ENCODE measurements at regions not wholly inside any gene's neighbourhood (a gene's known extent, or its start where the extent isn't known, plus 50 kb on each side); places are given as distances from the start of the nearest gene placed in this dataset.

- peaks cover 5% of the 10 kb centered on the region for H3K9me3 Mint-ChIP-seq
- TF ChIP-seq CTCF (IDR thresholded peaks at IDR 0.05) = no peak
Observed at GRCh38 chr11:81373986-81374385, 1359.7 kb downstream of the FAM181B start.

GRCh38 chr11:81368192-81368591, 1365.5 kb downstream of the FAM181B start:
- POLR2A ChIA-PET = no interaction called here
- no peak for TF ChIP-seq CTCF (IDR thresholded peaks at IDR 0.05)
- no peak for ATAC-seq (ENCODE audit: poor library complexity)

More at GRCh38 chr11:81373986-81374385, 1359.7 kb downstream of the FAM181B start:
- Histone ChIP-seq H3K27ac (ENCODE audit: low read depth in 1 of 2, low read length in 2 of 2) (no peak overlapping the region), H3K27me3 (ENCODE audit: control insufficient read depth in 1 of 2, insufficient read depth in 2 of 2, low read length in 2 of 2) (no peaks in the 10 kb centered on the region), H3K36me3 (ENCODE audit: insufficient read depth, low read length) (no peaks in the 10 kb centered on the region), H3K9me3 (ENCODE audit: control insufficient read depth in 1 of 2, insufficient read depth in 1 of 2, low read length in 2 of 2) (peaks cover 0 to 5% of the 10 kb centered on the region in 2 experiments), H3K4me3 (ENCODE audit: low read length) (no peak overlapping the region), H3K4me1 (ENCODE audit: insufficient read depth, low read length) (no peaks in the 10 kb centered on the region)
- no peaks in the 10 kb centered on the region for H3K4me1 Mint-ChIP-seq (ENCODE audit: low read depth)
- DNase-seq = no peak
- H3K4me3 Mint-ChIP-seq = no peak overlapping the region
- intact Hi-C loops (cut with DNase I, micrococcal nuclease) = no loop called here
- no peaks in the 10 kb centered on the region for H3K27me3 Mint-ChIP-seq
- CTCF ChIA-PET = no interaction called here
- POLR2A ChIA-PET = no interaction called here
- no peaks in the 10 kb centered on the region for H3K36me3 Mint-ChIP-seq (ENCODE audit: low read depth)
- H3K27ac Mint-ChIP-seq = no peak overlapping the region
- no peak for ATAC-seq (ENCODE audit: poor library complexity)

GRCh38 chr11:81365496-81365895, 1368.2 kb downstream of the FAM181B start:
- H3K4me3 Mint-ChIP-seq = no peak overlapping the region
- no peaks in the 10 kb centered on the region for H3K4me1 ChIP-seq (ENCODE audit: insufficient read depth, low read length)

More at GRCh38 chr11:81368192-81368591, 1365.5 kb downstream of the FAM181B start:
- no peak overlapping the region for H3K4me3 ChIP-seq (ENCODE audit: low read length)
- intact Hi-C loops (cut with DNase I, micrococcal nuclease) = no loop called here
- CTCF ChIA-PET = no interaction called here
- no peak overlapping the region for H3K4me3 Mint-ChIP-seq
- no peaks in the 10 kb centered on the region for H3K36me3 Mint-ChIP-seq (ENCODE audit: low read depth)
- H3K27ac Mint-ChIP-seq = no peak overlapping the region
- peaks cover 2% of the 10 kb centered on the region for H3K9me3 Mint-ChIP-seq
- no peaks in the 10 kb centered on the region for H3K4me1 Mint-ChIP-seq (ENCODE audit: low read depth)
- H3K27ac ChIP-seq (ENCODE audit: low read depth in 1 of 2, low read length in 2 of 2) = no peak overlapping the region
- DNase-seq = peak in 1 of 14 experiments; percentile 3
- H3K27me3 ChIP-seq (ENCODE audit: control insufficient read depth in 1 of 2, insufficient read depth in 2 of 2, low read length in 2 of 2) = no peaks in the 10 kb centered on the region
- H3K4me1 ChIP-seq (ENCODE audit: insufficient read depth, low read length) = no peaks in the 10 kb centered on the region
- H3K27me3 Mint-ChIP-seq = no peaks in the 10 kb centered on the region
- no peaks in the 10 kb centered on the region for H3K36me3 ChIP-seq (ENCODE audit: insufficient read depth, low read length)
- no peaks in the 10 kb centered on the region for H3K9me3 ChIP-seq (ENCODE audit: control insufficient read depth in 1 of 2, insufficient read depth in 1 of 2, low read length in 2 of 2)

More at GRCh38 chr11:81365496-81365895, 1368.2 kb downstream of the FAM181B start:
- no peak overlapping the region for H3K4me3 ChIP-seq (ENCODE audit: low read length)
- CTCF ChIA-PET = no interaction called here
- ATAC-seq (ENCODE audit: poor library complexity) (no peak), DNase-seq (no peak)
- Mint-ChIP-seq H3K9me3 (peaks cover 2% of the 10 kb centered on the region), H3K4me1 (ENCODE audit: low read depth) (no peaks in the 10 kb centered on the region), H3K27ac (no peak overlapping the region), H3K27me3 (no peaks in the 10 kb centered on the region), H3K36me3 (ENCODE audit: low read depth) (no peaks in the 10 kb centered on the region)
- TF ChIP-seq CTCF (IDR thresholded peaks at IDR 0.05) = no peak
- no peak overlapping the region for H3K27ac ChIP-seq (ENCODE audit: low read depth in 1 of 2, low read length in 2 of 2)
- no peaks in the 10 kb centered on the region for H3K36me3 ChIP-seq (ENCODE audit: insufficient read depth, low read length)
- H3K9me3 ChIP-seq (ENCODE audit: control insufficient read depth in 1 of 2, insufficient read depth in 1 of 2, low read length in 2 of 2) = no peaks in the 10 kb centered on the region
- POLR2A ChIA-PET = no interaction called here
- no peaks in the 10 kb centered on the region for H3K27me3 ChIP-seq (ENCODE audit: control insufficient read depth in 1 of 2, insufficient read depth in 2 of 2, low read length in 2 of 2)
- intact Hi-C loops (cut with DNase I, micrococcal nuclease) = no loop called here

All from CD4-positive, alpha-beta T cell (primary cell).